ENCODE measurements at regions not wholly inside any gene's neighbourhood (a gene's known extent, or its start where the extent isn't known, plus 50 kb on each side); places are given as distances from the start of the nearest gene placed in this dataset.

GRCh38 chr22:26781062-26781461, 123.7 kb downstream of the MIAT start:
- intact Hi-C loops (cut with DNase I), result loop anchor here in 1 of 2 donors (10.0 kb wide), 1 partner anchor 64 kb away; no protein-coding TSS in a partner anchor
- no peaks in the 10 kb centered on the region for H3K36me3 ChIP-seq (replicated peaks in 1 of 2)
- H3K9me3 ChIP-seq (replicated peaks in 1 of 3), result no peaks in the 10 kb centered on the region
- H3K4me1 ChIP-seq (replicated peaks in 1 of 2), result peaks cover 5 to 17% of the 10 kb centered on the region in 2 donors
- no peaks in the 10 kb centered on the region for H3K27me3 ChIP-seq
- no peak overlapping the region for H3K4me3 ChIP-seq
- DNase-seq, result no peak
- no peak overlapping the region for H3K27ac ChIP-seq
- 89 to 93% (median 91%) methylated on average over 1 to 2 of the region's 2 CpGs for WGBS, 4 donors
- no peak for TF ChIP-seq POLR2A (IDR thresholded peaks at IDR 0.05)
- no peak for TF ChIP-seq CTCF (IDR thresholded peaks at IDR 0.05)

- TF ChIP-seq POLR2A (IDR thresholded peaks at IDR 0.05), result no peak
- no peak for TF ChIP-seq CTCF (IDR thresholded peaks at IDR 0.05)
- WGBS, 4 donors, result 89 to 94% (median 92%) methylated on average over 7 to 15 of the region's 15 CpGs
- Histone ChIP-seq H3K27me3 (no peaks in the 10 kb centered on the region), H3K9me3 (replicated peaks in 1 of 3) (no peaks in the 10 kb centered on the region), H3K36me3 (replicated peaks in 1 of 2) (no peaks in the 10 kb centered on the region), H3K4me1 (replicated peaks in 1 of 2) (peaks cover 5 to 17% of the 10 kb centered on the region in 2 donors), H3K27ac (no peak overlapping the region), H3K4me3 (no peak overlapping the region)
- no peak for DNase-seq
- intact Hi-C loops (cut with DNase I), result loop anchor here in 1 of 2 donors (10.0 kb wide), 1 partner anchor 63 kb away; no protein-coding TSS in a partner anchor
Observed at GRCh38 chr22:26781596-26781995, 124.2 kb downstream of the MIAT start.

- no peaks in the 10 kb centered on the region for H3K27me3 ChIP-seq
- no peak for DNase-seq
- no peaks in the 10 kb centered on the region for H3K36me3 ChIP-seq (replicated peaks in 1 of 2)
- no peak overlapping the region for H3K27ac ChIP-seq
- H3K9me3 ChIP-seq (replicated peaks in 1 of 3), result no peaks in the 10 kb centered on the region
- TF ChIP-seq POLR2A (IDR thresholded peaks at IDR 0.05) (no peak), CTCF (IDR thresholded peaks at IDR 0.05) (no peak)
- 65 to 85% (median 72%) methylated on average over 16 to 18 of the region's 18 CpGs for WGBS, 4 donors
- intact Hi-C loops (cut with DNase I), result loop anchor here in 1 of 2 donors (10.0 kb wide), 1 partner anchor 61 kb away; no protein-coding TSS in a partner anchor
- H3K4me3 ChIP-seq, result no peak overlapping the region
- no peaks in the 10 kb centered on the region for H3K4me1 ChIP-seq (replicated peaks in 1 of 2)
Observed at GRCh38 chr22:26783885-26784284, 126.5 kb downstream of the MIAT start.

- TF ChIP-seq CTCF (IDR thresholded peaks at IDR 0.05) (no peak), POLR2A (IDR thresholded peaks at IDR 0.05) (no peak)
- Histone ChIP-seq H3K4me1 (replicated peaks in 1 of 2) (no peaks in the 10 kb centered on the region), H3K36me3 (replicated peaks in 1 of 2) (no peaks in the 10 kb centered on the region), H3K4me3 (no peak overlapping the region), H3K9me3 (replicated peaks in 1 of 3) (no peaks in the 10 kb centered on the region), H3K27ac (no peak overlapping the region), H3K27me3 (no peaks in the 10 kb centered on the region)
- no peak for DNase-seq
- intact Hi-C loops (cut with DNase I), result loop anchor here in 1 of 2 donors (10.0 kb wide), 1 partner anchor 60 kb away; no protein-coding TSS in a partner anchor
- 96 to 99% (median 98%) methylated on average over 6 of the region's 6 CpGs for WGBS, 4 donors
Observed at GRCh38 chr22:26784772-26785171, 127.4 kb downstream of the MIAT start.

Measured in adrenal gland (tissue), 9 donors.